GM23338 (cell line): ENCODE measurements at regions not wholly inside any gene's neighbourhood (a gene's known extent, or its start where the extent isn't known, plus 50 kb on each side); places are given as distances from the start of the nearest gene placed in this dataset.

Experiments used
- ATAC-seq: fragments of 200-7000 bp; cut with Tn5 transposase; 3 replicates; pipeline ENCODE4 v1.9.1; 2020
- DNase-seq: peaks from one replicate; pipeline ENCODE4 v3.0.0-alpha.2; 2015; ENCODE audit warnings: low spot score
- H2AFZ ChIP-seq: fragments of 200-600 bp; sonication (generic); 2 replicates; pipeline ENCODE4 v1.8.0; 2016; ENCODE audit warnings: antibody characterized with exemption, mild to moderate bottlenecking, moderate library complexity
- H3F3A ChIP-seq: fragments of 200-600 bp; sonication (generic); replicated peaks from 2 replicates; pipeline ENCODE4 v1.8.0; 2017; ENCODE audit warnings: antibody characterized with exemption, mixed run types, low read depth
- H3K27ac ChIP-seq: fragments of 200-600 bp; sonication (generic); 2 replicates; pipeline ENCODE4 v1.6.1; 2016; ENCODE audit warnings: low read depth
- H3K27me3 ChIP-seq: fragments of 200-600 bp; sonication (generic); 2 replicates; pipeline ENCODE4 v1.8.0; 2016; ENCODE audit warnings: mild to moderate bottlenecking, mixed run types, moderate library complexity; ENCODE audit not compliant: insufficient read depth
- H3K36me3 ChIP-seq: fragments of 200-600 bp; sonication (generic); 2 replicates; pipeline ENCODE4 v1.8.0; 2016; ENCODE audit warnings: mild to moderate bottlenecking; ENCODE audit not compliant: insufficient read depth
- H3K4me1 ChIP-seq: fragments of 200-600 bp; sonication (generic); 2 replicates; pipeline ENCODE4 v1.8.0; 2016; ENCODE audit warnings: mild to moderate bottlenecking, moderate library complexity; ENCODE audit not compliant: insufficient read depth
- H3K4me2 ChIP-seq: fragments of 200-600 bp; sonication (generic); 2 replicates; pipeline ENCODE4 v1.7.1; 2017; ENCODE audit warnings: mixed run types
- H3K4me3 ChIP-seq: fragments of 200-600 bp; sonication (generic); 2 replicates; pipeline ENCODE4 v1.6.1; 2016; ENCODE audit warnings: mixed run types
- H3K79me2 ChIP-seq: fragments of 200-600 bp; sonication (generic); replicated peaks from 2 replicates; pipeline ENCODE4 v1.8.0; 2017; ENCODE audit warnings: mild to moderate bottlenecking; ENCODE audit not compliant: insufficient read depth
- H3K9me2 ChIP-seq: fragments of 200-600 bp; sonication (generic); 2 replicates; pipeline ENCODE4 v1.8.0; 2017; ENCODE audit not compliant: insufficient read depth
- H4K20me1 ChIP-seq: fragments of 200-600 bp; sonication (generic); replicated peaks from 2 replicates; pipeline ENCODE4 v1.8.0; 2017; ENCODE audit warnings: mild to moderate bottlenecking; ENCODE audit not compliant: insufficient read depth
- H3K27ac Mint-ChIP-seq: 2 replicates; pipeline ENCODE4 v1.8.0; 2020; ENCODE audit warnings: inconsistent platforms, mild to moderate bottlenecking, moderate library complexity, mixed read lengths
- H3K27me3 Mint-ChIP-seq: 3 replicates; pipeline ENCODE4 v1.8.0; 2022; ENCODE audit warnings: low read depth, mild to moderate bottlenecking, moderate library complexity, mixed read lengths, inconsistent platforms; ENCODE audit not compliant: insufficient read depth, poor library complexity
- H3K36me3 Mint-ChIP-seq: 3 replicates; pipeline ENCODE4 v1.8.0; 2021; ENCODE audit warnings: low read depth, mild to moderate bottlenecking, inconsistent platforms, moderate library complexity, mixed read lengths
- H3K4me1 Mint-ChIP-seq: 3 replicates; pipeline ENCODE4 v1.8.0; 2020; ENCODE audit warnings: mild to moderate bottlenecking, inconsistent platforms, mixed read lengths
- H3K4me3 Mint-ChIP-seq: 3 replicates; pipeline ENCODE4 v1.8.0; 2021; ENCODE audit warnings: moderate library complexity, mild to moderate bottlenecking, inconsistent platforms, mixed read lengths
- H3K9me3 Mint-ChIP-seq: 3 replicates; pipeline ENCODE4 v1.8.0; 2020; ENCODE audit warnings: moderate library complexity, mild to moderate bottlenecking, inconsistent platforms, mixed read lengths
- CREB1 ChIP-seq: fragments of 250-450 bp; sonication (Bioruptor Pico); IDR thresholded peaks from 2 replicates; pipeline ENCODE4 v1.5.0; 2020; ENCODE audit warnings: low read depth, mild to moderate bottlenecking, moderate library complexity
- CTCF ChIP-seq, 2 experiments: fragments of 200-600 bp in 1 of 2; sonication (generic) in 1 of 2; conservative IDR thresholded peaks; 2 replicates each; pipeline versions ENCODE4 v1.5.1 to v1.6.1; 2016 to 2017; ENCODE audit warnings: antibody characterized with exemption in 2 of 2, low read depth in 2 of 2, mild to moderate bottlenecking in 2 of 2, moderate library complexity in 1 of 2
- ETS1 ChIP-seq: IDR thresholded peaks from 2 replicates; pipeline ENCODE4 v1.6.1; 2016; ENCODE audit warnings: antibody characterized with exemption
- EZH2 ChIP-seq: fragments of 200-600 bp; sonication (generic); IDR thresholded peaks from one replicate; pipeline ENCODE4 v1.8.0; 2017; ENCODE audit warnings: antibody characterized with exemption, mild to moderate bottlenecking, low read depth; ENCODE audit not compliant: unreplicated experiment
- EZH2phosphoT487 ChIP-seq: fragments of 200-600 bp; sonication (generic); IDR thresholded peaks from one replicate; pipeline ENCODE4 v1.8.1; 2018; ENCODE audit warnings: antibody characterized with exemption; ENCODE audit not compliant: unreplicated experiment
- JUNB ChIP-seq: IDR thresholded peaks from one replicate; pipeline ENCODE4 v1.6.1; 2016; ENCODE audit warnings: antibody characterized with exemption; ENCODE audit not compliant: unreplicated experiment
- NANOG ChIP-seq: IDR thresholded peaks from 2 replicates; pipeline ENCODE4 v1.6.1; 2016; ENCODE audit warnings: antibody characterized with exemption, borderline replicate concordance
- POLR2AphosphoS5 ChIP-seq: IDR thresholded peaks from 2 replicates; pipeline ENCODE4 v1.6.1; 2016; ENCODE audit warnings: antibody characterized with exemption, low read depth
- REST ChIP-seq: IDR thresholded peaks from one replicate; pipeline ENCODE4 v1.6.1; 2018; ENCODE audit warnings: antibody characterized with exemption; ENCODE audit not compliant: unreplicated experiment
- STAT1 ChIP-seq: IDR thresholded peaks from one replicate; pipeline ENCODE4 v1.6.1; 2016; ENCODE audit warnings: antibody characterized with exemption; ENCODE audit not compliant: unreplicated experiment
- ZNF114 ChIP-seq: fragments of 250-450 bp; sonication (Bioruptor Pico); IDR thresholded peaks from 2 replicates; pipeline ENCODE4 v1.5.0; 2020; ENCODE audit warnings: mild to moderate bottlenecking, moderate library complexity
- ZNF331 ChIP-seq: fragments of 250-450 bp; sonication (Bioruptor Pico); IDR thresholded peaks from 2 replicates; pipeline ENCODE4 v1.5.0; 2020; ENCODE audit warnings: low read depth, mild to moderate bottlenecking, moderate library complexity
- ZNF462 ChIP-seq: fragments of 250-450 bp; sonication (Bioruptor Pico); IDR thresholded peaks from 2 replicates; pipeline ENCODE4 v1.5.0; 2020; ENCODE audit warnings: mild to moderate bottlenecking, moderate library complexity

- no peaks in the 10 kb centered on the region for H3K9me3 Mint-ChIP-seq
- no peaks in the 10 kb centered on the region for H3K27me3 Mint-ChIP-seq
- no peaks in the 10 kb centered on the region; the same call in 2 of the 3 replicates for H3K4me1 Mint-ChIP-seq
- Histone ChIP-seq H3K9me2 (no peaks in the 10 kb centered on the region), H3K79me2 (no peaks in the 10 kb centered on the region), H3K27me3 (no peaks in the 10 kb centered on the region), H3F3A (no peaks in the 10 kb centered on the region), H3K4me1 (no peaks in the 10 kb centered on the region), H3K27ac (no peak overlapping the region), H2AFZ (no peak overlapping the region), H3K4me3 (no peak overlapping the region), H3K4me2 (no peak overlapping the region), H3K36me3 (no peaks in the 10 kb centered on the region), H4K20me1 (no peaks in the 10 kb centered on the region)
- DNase-seq: no peak
- no peak overlapping the region for H3K4me3 Mint-ChIP-seq
- no peak for TF ChIP-seq REST
- no peak for TF ChIP-seq ETS1
- TF ChIP-seq STAT1: no peak
- TF ChIP-seq EZH2phosphoT487: no peak
- no peak for TF ChIP-seq ZNF462 (CRISPR knock-in tag)
- no peak for TF ChIP-seq EZH2
- TF ChIP-seq ZNF114 (CRISPR knock-in tag): no peak
- TF ChIP-seq POLR2AphosphoS5: no peak
- no peak for TF ChIP-seq ZNF331 (CRISPR knock-in tag)
- TF ChIP-seq CREB1: no peak
- TF ChIP-seq NANOG: no peak
- TF ChIP-seq CTCF (conservative IDR thresholded peaks at IDR 0.05; ENCODE audit: low read depth in 2 of 2): no peak
- no peak for TF ChIP-seq JUNB
- no peak overlapping the region for H3K27ac Mint-ChIP-seq
- ATAC-seq: no peak
- H3K36me3 Mint-ChIP-seq: no peaks in the 10 kb centered on the region
Observed at GRCh38 chr1:30287976-30288375, 435.4 kb downstream of the MATN1 start.
